NCI-H748 (cell line): ENCODE measurements at regions not wholly inside any gene's neighbourhood (a gene's known extent, or its start where the extent isn't known, plus 50 kb on each side); places are given as distances from the start of the nearest gene placed in this dataset.

Experiments used
- DNase-seq: peaks from one replicate; lab custom pipeline; 2025; ENCODE audit not compliant: unreplicated experiment; lab: John Stamatoyannopoulos, UW

- DNase-seq: no peak
These were observed 1459.4 kb upstream of the TENM4 start for GRCh38 chr11:80900265-80900664.

- no peak for DNase-seq
These were observed 1458.6 kb upstream of the TENM4 start for GRCh38 chr11:80899381-80899780.

- DNase-seq: no peak
These were observed 1458.1 kb upstream of the TENM4 start for GRCh38 chr11:80898910-80899309.

GRCh38 chr11:80886684-80887083, 1445.9 kb upstream of the TENM4 start:
- no peak for DNase-seq

GRCh38 chr11:80873310-80873999, 1432.6 kb upstream of the TENM4 start:
- no peak for DNase-seq

GRCh38 chr11:80872116-80872728, 1431.4 kb upstream of the TENM4 start:
- no peak for DNase-seq

GRCh38 chr11:80868831-80869230, 1428.0 kb upstream of the TENM4 start:
- no peak for DNase-seq

- DNase-seq: no peak
These were observed 1421.2 kb upstream of the TENM4 start for GRCh38 chr11:80862011-80862410.

- DNase-seq: no peak
These were observed 1420.4 kb upstream of the TENM4 start for GRCh38 chr11:80861193-80861592.

GRCh38 chr11:80860632-80861031, 1419.8 kb upstream of the TENM4 start:
- no peak for DNase-seq

GRCh38 chr11:80856066-80856465, 1415.2 kb upstream of the TENM4 start:
- no peak for DNase-seq

GRCh38 chr11:80855426-80855825, 1414.6 kb upstream of the TENM4 start:
- DNase-seq: no peak

- DNase-seq: no peak
These were observed 1408.4 kb upstream of the TENM4 start for GRCh38 chr11:80849253-80849652.

- DNase-seq: no peak
These were observed 1406.1 kb upstream of the TENM4 start for GRCh38 chr11:80846979-80847378.

GRCh38 chr11:80846442-80846841, 1405.6 kb upstream of the TENM4 start:
- no peak for DNase-seq

GRCh38 chr11:80844110-80844819, 1403.4 kb upstream of the TENM4 start:
- no peak for DNase-seq

GRCh38 chr11:80843266-80843974, 1402.6 kb upstream of the TENM4 start:
- no peak for DNase-seq

GRCh38 chr11:80842246-80842645, 1401.4 kb upstream of the TENM4 start:
- no peak for DNase-seq

- DNase-seq: no peak
These were observed 1400.8 kb upstream of the TENM4 start for GRCh38 chr11:80841675-80842074.

- DNase-seq: no peak
These were observed 1397.3 kb upstream of the TENM4 start for GRCh38 chr11:80838153-80838552.

- no peak for DNase-seq
These were observed 1396.2 kb upstream of the TENM4 start for GRCh38 chr11:80837051-80837450.

GRCh38 chr11:80831374-80831773, 1390.5 kb upstream of the TENM4 start:
- DNase-seq: no peak
